Calu3 (cell line): ENCODE measurements at regions not wholly inside any gene's neighbourhood (a gene's known extent, or its start where the extent isn't known, plus 50 kb on each side); places are given as distances from the start of the nearest gene placed in this dataset. TPM values are rescaled to one million over a fixed set of nuclear protein-coding genes. Genes with fewer than 3 reads are reported as not detected.
"Not testable (repeated sequence)": the region's sequence is repeated elsewhere in the genome, so short reads cannot be mapped to it uniquely, and the experiment has no call there.

ENCODE experiments used
- BruUV-seq: library from RNA; stranded (reverse); fragments of 400-500 nt; replicated peaks from 2 replicates; lab custom pipeline; 2021; lab: Mats Ljungman, UMichigan
- CTCF ChIA-PET: fragments of 300-600 bp; sonication (Branson Sonifier 250); formaldehyde crosslinking; loops from one replicate; lab custom pipeline; 2022; ENCODE audit warnings: antibody characterized with exemption; lab: Charles Lee
- DNase-seq: peaks from one replicate; pipeline ENCODE4 v3.0.0; 2022
- H3K27ac Mint-ChIP-seq: one replicate; pipeline ENCODE4 v1.8.0; 2022; ENCODE audit warnings: mixed read lengths; ENCODE audit not compliant: unreplicated experiment
- H3K27me3 Mint-ChIP-seq: one replicate; pipeline ENCODE4 v1.8.0; 2022; ENCODE audit warnings: mixed read lengths; ENCODE audit not compliant: unreplicated experiment
- H3K36me3 Mint-ChIP-seq: one replicate; pipeline ENCODE4 v1.8.0; 2022; ENCODE audit warnings: mild to moderate bottlenecking, moderate library complexity, mixed read lengths; ENCODE audit not compliant: insufficient read depth, unreplicated experiment
- H3K4me1 Mint-ChIP-seq: one replicate; pipeline ENCODE4 v1.8.0; 2022; ENCODE audit warnings: mild to moderate bottlenecking, low read depth, mixed read lengths; ENCODE audit not compliant: unreplicated experiment
- H3K4me3 Mint-ChIP-seq: one replicate; pipeline ENCODE4 v1.8.0; 2022; ENCODE audit warnings: mild to moderate bottlenecking, low read depth, moderate library complexity, mixed read lengths; ENCODE audit not compliant: unreplicated experiment
- H3K9me3 Mint-ChIP-seq: one replicate; pipeline ENCODE4 v1.8.0; 2022; ENCODE audit warnings: low read depth, mixed read lengths; ENCODE audit not compliant: unreplicated experiment
- intact Hi-C: fragments of 100-400 bp; cut with micrococcal nuclease; formaldehyde crosslinking; loops from one replicate; pipeline ENCODE4 v1.10.0; 2022; ENCODE audit not compliant: unreplicated experiment
- microRNA-seq: library from miRNA; unstranded; fragments of <30 nt; microRNA quantifications from one replicate; pipeline ENCODE4 v1.2.0, GENCODE V29; 2022

GRCh38 chr1:148221593-148221992 lies 69.5 kb upstream of the NBPF11 start:
- BruUV-seq, intact Hi-C loops, DNase-seq, H3K4me3 Mint-ChIP-seq, H3K27ac Mint-ChIP-seq, H3K36me3 Mint-ChIP-seq, H3K4me1 Mint-ChIP-seq, H3K27me3 Mint-ChIP-seq, H3K9me3 Mint-ChIP-seq, CTCF ChIA-PET: not testable (repeated sequence)

- H3K4me3 Mint-ChIP-seq, CTCF ChIA-PET, H3K27me3 Mint-ChIP-seq: not testable (repeated sequence)
Measured at GRCh38 chr1:148219229-148219628, 67.1 kb upstream of the NBPF11 start.

GRCh38 chr1:148211191-148211590 lies 59.1 kb upstream of the NBPF11 start:
- H3K4me3 Mint-ChIP-seq, H3K27me3 Mint-ChIP-seq, H3K9me3 Mint-ChIP-seq, CTCF ChIA-PET, DNase-seq, intact Hi-C loops, H3K27ac Mint-ChIP-seq, BruUV-seq, H3K4me1 Mint-ChIP-seq, H3K36me3 Mint-ChIP-seq: not testable (repeated sequence)

More at GRCh38 chr1:148219229-148219628, 67.1 kb upstream of the NBPF11 start:
- BruUV-seq, intact Hi-C loops, DNase-seq, H3K36me3 Mint-ChIP-seq, H3K27ac Mint-ChIP-seq, H3K4me1 Mint-ChIP-seq, H3K9me3 Mint-ChIP-seq: not testable (repeated sequence)

- BruUV-seq, H3K27ac Mint-ChIP-seq, intact Hi-C loops, H3K27me3 Mint-ChIP-seq, H3K4me1 Mint-ChIP-seq, H3K9me3 Mint-ChIP-seq, DNase-seq, CTCF ChIA-PET, H3K4me3 Mint-ChIP-seq, H3K36me3 Mint-ChIP-seq: not testable (repeated sequence)
Measured at GRCh38 chr1:148210624-148211023, 58.5 kb upstream of the NBPF11 start.

GRCh38 chr1:148210166-148210565 lies 58.1 kb upstream of the NBPF11 start:
- intact Hi-C loops, H3K27me3 Mint-ChIP-seq, CTCF ChIA-PET, BruUV-seq, H3K4me3 Mint-ChIP-seq, H3K9me3 Mint-ChIP-seq, H3K27ac Mint-ChIP-seq, DNase-seq, H3K4me1 Mint-ChIP-seq, H3K36me3 Mint-ChIP-seq: not testable (repeated sequence)

- BruUV-seq, H3K4me3 Mint-ChIP-seq, H3K9me3 Mint-ChIP-seq, intact Hi-C loops, H3K27ac Mint-ChIP-seq, DNase-seq, H3K4me1 Mint-ChIP-seq, CTCF ChIA-PET, H3K36me3 Mint-ChIP-seq, H3K27me3 Mint-ChIP-seq: not testable (repeated sequence)
Measured at GRCh38 chr1:148202013-148202412, 49.9 kb upstream of the NBPF11 start.

Small RNA genes lying in the stretch of these regions (microRNA-seq; reads per million reads assigned to microRNA genes)
- gene MIR5087: not detected
- not detected for gene MIR6077
